SU-DHL-6 (cell line): ENCODE measurements at regions not wholly inside any gene's neighbourhood (a gene's known extent, or its start where the extent isn't known, plus 50 kb on each side); places are given as distances from the start of the nearest gene placed in this dataset.

Source experiments
- H2AFZ ChIP-seq: fragments of 200-600 bp; sonication (generic); 2 replicates; pipeline ENCODE4 v1.6.1; 2014; ENCODE audit warnings: low read depth, mild to moderate bottlenecking, moderate library complexity, mixed read lengths, antibody characterized with exemption, low read length; ENCODE audit not compliant: severe bottlenecking
- H3F3A ChIP-seq: fragments of 200-600 bp; shearing (Covaris generic); 2 replicates; pipeline ENCODE4 v1.6.0; 2016; ENCODE audit warnings: antibody characterized with exemption, mild to moderate bottlenecking; ENCODE audit not compliant: insufficient read depth
- H3K27ac ChIP-seq: fragments of 200-600 bp; sonication (generic); 2 replicates; pipeline ENCODE4 v1.5.1; 2016; ENCODE audit warnings: low read depth, mild to moderate bottlenecking, low read length, moderate library complexity, mixed read lengths
- H3K27me3 ChIP-seq: fragments of 200-600 bp; sonication (generic), shearing (Covaris generic); 2 replicates; pipeline ENCODE4 v1.6.0; 2014; ENCODE audit warnings: mild to moderate bottlenecking, low read length
- H3K36me3 ChIP-seq: fragments of 200-600 bp; sonication (generic); 2 replicates; pipeline ENCODE4 v1.6.1; 2014; ENCODE audit warnings: mild to moderate bottlenecking, low read length, mixed read lengths
- H3K4me2 ChIP-seq: fragments of 300-600, 200-600 bp; shearing (Covaris generic), sonication (generic); 2 replicates; pipeline ENCODE4 v1.6.0; 2014; ENCODE audit warnings: low read length, low read depth, mild to moderate bottlenecking; ENCODE audit not compliant: poor library complexity, severe bottlenecking
- H3K4me3 ChIP-seq: fragments of 200-600 bp; sonication (generic); 2 replicates; pipeline ENCODE4 v1.5.1; 2014; ENCODE audit warnings: antibody characterized with exemption, low read length, mild to moderate bottlenecking, mixed read lengths; ENCODE audit not compliant: insufficient read depth, poor library complexity, severe bottlenecking
- H3K79me2 ChIP-seq: fragments of 200-600 bp; sonication (generic); 2 replicates; pipeline ENCODE4 v1.6.1; 2014; ENCODE audit warnings: mild to moderate bottlenecking, low read length, moderate library complexity; ENCODE audit not compliant: insufficient read depth
- H3K9ac ChIP-seq: fragments of 200-600 bp; sonication (generic); 2 replicates; pipeline ENCODE4 v1.7.0; 2014; ENCODE audit warnings: mild to moderate bottlenecking, low read length
- H3K9me2 ChIP-seq: fragments of 200-600 bp; sonication (generic); replicated peaks from 2 replicates; pipeline ENCODE4 v1.6.1; 2014; ENCODE audit warnings: low read length; ENCODE audit not compliant: insufficient read depth
- H3K9me3 ChIP-seq: fragments of 200-600 bp; sonication (generic); 2 replicates; pipeline ENCODE4 v1.6.1; 2014; ENCODE audit warnings: low read length, mixed read lengths; ENCODE audit not compliant: insufficient read depth
- H4K20me1 ChIP-seq: fragments of 200-600 bp; sonication (generic); 2 replicates; pipeline ENCODE4 v1.6.1; 2014; ENCODE audit warnings: low read depth, mild to moderate bottlenecking, antibody characterized with exemption, low read length, moderate library complexity, mixed read lengths
- EZH2phosphoT487 ChIP-seq: fragments of 200-600 bp; sonication (generic), shearing (Covaris generic); conservative IDR thresholded peaks from 2 replicates; pipeline ENCODE4 v1.6.1; 2018; ENCODE audit warnings: mild to moderate bottlenecking, antibody characterized with exemption, low read length, moderate library complexity, mixed read lengths
- TF ChIP-seq, protein P1 (sequence below): fragments of 200-600 bp; sonication (generic); IDR thresholded peaks from one replicate; pipeline ENCODE4 v1.5.1; 2017; ENCODE audit warnings: antibody characterized with exemption, mild to moderate bottlenecking, low read length, moderate library complexity; ENCODE audit not compliant: insufficient read depth, poor library complexity, severe bottlenecking

DNA sequence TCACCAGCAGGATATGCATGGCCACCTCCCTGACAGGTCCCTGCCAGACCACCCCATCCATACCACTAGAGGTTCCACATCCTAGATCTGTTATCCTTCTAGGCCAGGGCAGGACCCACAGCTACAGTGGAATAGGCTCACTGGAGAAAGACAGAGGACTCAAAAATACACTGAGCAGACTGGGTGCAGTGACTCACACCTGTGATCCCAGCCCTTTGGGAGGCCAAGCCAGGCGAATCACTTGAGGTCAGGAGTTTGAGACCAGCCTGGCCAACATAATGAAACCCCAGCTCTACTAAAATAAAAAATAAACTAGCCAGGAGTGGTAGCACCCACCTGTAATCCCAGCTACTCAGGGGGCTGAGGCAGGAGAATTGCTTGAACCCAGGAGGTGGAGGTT lies 56.5 kb upstream of the TESK1 start:
- Histone ChIP-seq H3K9ac (no peak overlapping the region), H3K79me2 (no peaks in the 10 kb centered on the region), H2AFZ (no peak overlapping the region), H3K36me3 (no peaks in the 10 kb centered on the region), H3K4me3 (no peak overlapping the region), H4K20me1 (no peaks in the 10 kb centered on the region), H3K9me2 (no peaks in the 10 kb centered on the region), H3K27ac (no peak overlapping the region), H3K4me2 (no peak overlapping the region), H3F3A (no peaks in the 10 kb centered on the region), H3K9me3 (no peaks in the 10 kb centered on the region), H3K27me3 (no peaks in the 10 kb centered on the region)
- TF ChIP-seq EZH2phosphoT487: no peak
- TF ChIP-seq, protein P1, sequence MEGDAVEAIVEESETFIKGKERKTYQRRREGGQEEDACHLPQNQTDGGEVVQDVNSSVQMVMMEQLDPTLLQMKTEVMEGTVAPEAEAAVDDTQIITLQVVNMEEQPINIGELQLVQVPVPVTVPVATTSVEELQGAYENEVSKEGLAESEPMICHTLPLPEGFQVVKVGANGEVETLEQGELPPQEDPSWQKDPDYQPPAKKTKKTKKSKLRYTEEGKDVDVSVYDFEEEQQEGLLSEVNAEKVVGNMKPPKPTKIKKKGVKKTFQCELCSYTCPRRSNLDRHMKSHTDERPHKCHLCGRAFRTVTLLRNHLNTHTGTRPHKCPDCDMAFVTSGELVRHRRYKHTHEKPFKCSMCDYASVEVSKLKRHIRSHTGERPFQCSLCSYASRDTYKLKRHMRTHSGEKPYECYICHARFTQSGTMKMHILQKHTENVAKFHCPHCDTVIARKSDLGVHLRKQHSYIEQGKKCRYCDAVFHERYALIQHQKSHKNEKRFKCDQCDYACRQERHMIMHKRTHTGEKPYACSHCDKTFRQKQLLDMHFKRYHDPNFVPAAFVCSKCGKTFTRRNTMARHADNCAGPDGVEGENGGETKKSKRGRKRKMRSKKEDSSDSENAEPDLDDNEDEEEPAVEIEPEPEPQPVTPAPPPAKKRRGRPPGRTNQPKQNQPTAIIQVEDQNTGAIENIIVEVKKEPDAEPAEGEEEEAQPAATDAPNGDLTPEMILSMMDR: no peak

DNA sequence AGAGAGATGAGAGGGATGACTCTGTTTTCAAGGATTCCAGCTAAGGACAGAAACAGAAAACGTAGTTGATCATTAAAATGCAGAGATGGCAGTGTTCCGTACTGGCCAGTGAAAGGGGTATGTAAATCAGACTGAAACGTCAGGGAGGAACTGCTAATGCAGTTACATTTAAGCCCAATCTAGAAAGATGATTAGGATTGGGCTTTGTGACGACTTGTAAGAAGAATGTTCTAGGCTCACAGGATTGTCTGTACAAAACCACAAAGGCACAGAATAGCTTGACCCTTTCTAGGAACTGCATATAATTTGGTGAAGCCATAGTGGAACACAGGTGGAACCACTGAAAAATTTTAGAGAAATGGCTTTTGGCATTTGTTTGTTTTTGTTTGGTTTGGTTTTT lies 55.6 kb upstream of the TESK1 start:
- no peak overlapping the region for H3K4me3 ChIP-seq
- TF ChIP-seq, protein P1: no peak
- no peak for TF ChIP-seq EZH2phosphoT487
- H3K36me3 ChIP-seq: no peaks in the 10 kb centered on the region
- H3K27ac ChIP-seq: no peak overlapping the region
- no peaks in the 10 kb centered on the region for H4K20me1 ChIP-seq
- H3K27me3 ChIP-seq: no peaks in the 10 kb centered on the region
- H3K9me3 ChIP-seq: no peaks in the 10 kb centered on the region
- H3F3A ChIP-seq: no peaks in the 10 kb centered on the region
- H3K79me2 ChIP-seq: no peaks in the 10 kb centered on the region
- no peak overlapping the region for H2AFZ ChIP-seq
- no peak overlapping the region for H3K9ac ChIP-seq
- no peaks in the 10 kb centered on the region for H3K9me2 ChIP-seq
- no peak overlapping the region for H3K4me2 ChIP-seq

DNA sequence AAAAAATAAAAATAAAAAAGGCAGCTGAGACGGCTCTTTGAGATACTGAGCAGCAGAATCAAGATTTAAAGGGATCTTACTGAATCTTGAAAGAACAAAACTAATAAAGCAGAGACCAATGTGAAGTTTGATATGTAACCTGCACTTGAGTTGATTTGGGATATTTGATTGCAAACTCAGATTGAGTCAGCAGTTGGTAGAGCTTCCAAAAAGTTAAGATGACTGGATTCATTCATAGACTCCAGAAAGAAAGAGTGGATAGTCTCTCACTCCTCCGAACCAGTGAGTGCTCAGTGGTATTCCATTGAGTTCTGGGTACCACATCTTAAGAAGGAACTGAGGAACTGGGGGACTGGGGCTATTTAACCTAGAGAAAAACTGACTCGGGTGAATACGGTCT lies 52.7 kb upstream of the TESK1 start:
- H3K27me3 ChIP-seq: no peaks in the 10 kb centered on the region
- H3F3A ChIP-seq: no peaks in the 10 kb centered on the region
- H3K4me3 ChIP-seq: no peak overlapping the region
- no peaks in the 10 kb centered on the region for H3K9me3 ChIP-seq
- no peaks in the 10 kb centered on the region for H3K79me2 ChIP-seq
- no peaks in the 10 kb centered on the region for H4K20me1 ChIP-seq
- H3K4me2 ChIP-seq: no peak overlapping the region
- H2AFZ ChIP-seq: no peak overlapping the region
- no peak overlapping the region for H3K9ac ChIP-seq
- no peak for TF ChIP-seq EZH2phosphoT487
- TF ChIP-seq, protein P1: no peak
- no peaks in the 10 kb centered on the region for H3K9me2 ChIP-seq
- H3K36me3 ChIP-seq: no peaks in the 10 kb centered on the region
- no peak overlapping the region for H3K27ac ChIP-seq

DNA sequence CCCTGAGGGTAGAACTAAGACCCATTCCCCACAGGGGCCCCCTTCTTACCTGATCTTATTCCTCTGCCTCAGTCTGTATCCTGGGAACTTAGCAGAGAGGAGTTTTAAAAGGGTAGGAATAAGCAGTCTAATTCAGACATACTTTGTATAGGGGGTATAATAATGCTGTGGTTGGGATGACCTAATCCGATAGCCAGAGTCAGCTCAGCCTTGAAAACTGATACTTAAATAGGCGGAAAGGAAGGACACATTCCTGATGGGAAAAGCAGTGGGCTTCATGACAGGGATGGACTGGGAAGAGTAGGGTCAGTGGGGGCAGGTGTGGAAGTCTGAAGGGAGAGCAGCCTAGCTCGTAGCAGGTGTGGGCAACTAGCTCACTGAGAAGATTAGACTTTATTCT lies 52.2 kb upstream of the TESK1 start:
- Histone ChIP-seq H3K9me3 (no peaks in the 10 kb centered on the region), H3K27me3 (no peaks in the 10 kb centered on the region), H3K27ac (no peak overlapping the region), H3K4me3 (no peak overlapping the region), H3K9ac (no peak overlapping the region), H3K4me2 (no peak overlapping the region), H4K20me1 (no peaks in the 10 kb centered on the region), H3K36me3 (no peaks in the 10 kb centered on the region), H3K9me2 (no peaks in the 10 kb centered on the region), H3K79me2 (no peaks in the 10 kb centered on the region), H2AFZ (no peak overlapping the region), H3F3A (no peaks in the 10 kb centered on the region)
- TF ChIP-seq, protein P1: no peak
- no peak for TF ChIP-seq EZH2phosphoT487
